ENCODE measurements at regions not wholly inside any gene's neighbourhood (a gene's known extent, or its start where the extent isn't known, plus 50 kb on each side); places are given as distances from the start of the nearest gene placed in this dataset.

DNA sequence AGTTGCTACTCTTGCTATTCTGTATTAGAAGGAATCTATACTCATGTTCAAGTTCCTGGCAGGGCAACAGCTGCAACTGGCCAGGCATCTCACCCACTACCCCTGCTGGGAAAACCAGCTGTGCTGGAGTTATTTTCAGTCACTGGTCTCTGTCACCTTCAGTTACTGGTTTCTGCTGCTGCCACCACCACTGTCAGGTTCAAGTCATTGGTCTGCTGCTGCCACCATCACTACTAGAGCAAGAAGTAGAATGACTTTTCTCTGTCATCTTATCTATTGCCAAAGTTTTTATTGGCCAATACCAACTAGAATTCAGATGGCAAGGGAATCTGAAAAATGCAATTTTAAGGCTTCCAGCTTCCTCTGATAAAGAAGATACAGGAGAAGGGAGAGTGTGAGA is 1615.2 kb downstream of the OLFM4 start:
- TF ChIP-seq HDGF (IDR thresholded peaks at IDR 0.05; ENCODE audit: borderline replicate concordance) (no peak), ELF4 (IDR thresholded peaks at IDR 0.05) (no peak), FOXM1 (IDR thresholded peaks at IDR 0.05; ENCODE audit: borderline replicate concordance) (no peak), FOXK2 (IDR thresholded peaks at IDR 0.05) (no peak), SP1 (IDR thresholded peaks at IDR 0.05) (no peak), SUZ12 (IDR thresholded peaks at IDR 0.05) (no peak), NFRKB (IDR thresholded peaks at IDR 0.05) (no peak), FOXA1 (IDR thresholded peaks at IDR 0.05) (no peak)
- TF ChIP-seq, protein P1, sequence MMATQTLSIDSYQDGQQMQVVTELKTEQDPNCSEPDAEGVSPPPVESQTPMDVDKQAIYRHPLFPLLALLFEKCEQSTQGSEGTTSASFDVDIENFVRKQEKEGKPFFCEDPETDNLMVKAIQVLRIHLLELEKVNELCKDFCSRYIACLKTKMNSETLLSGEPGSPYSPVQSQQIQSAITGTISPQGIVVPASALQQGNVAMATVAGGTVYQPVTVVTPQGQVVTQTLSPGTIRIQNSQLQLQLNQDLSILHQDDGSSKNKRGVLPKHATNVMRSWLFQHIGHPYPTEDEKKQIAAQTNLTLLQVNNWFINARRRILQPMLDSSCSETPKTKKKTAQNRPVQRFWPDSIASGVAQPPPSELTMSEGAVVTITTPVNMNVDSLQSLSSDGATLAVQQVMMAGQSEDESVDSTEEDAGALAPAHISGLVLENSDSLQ (IDR thresholded peaks at IDR 0.05) = no peak
